Smooth muscle cell (in vitro differentiated cells): ENCODE measurements at regions not wholly inside any gene's neighbourhood (a gene's known extent, or its start where the extent isn't known, plus 50 kb on each side); places are given as distances from the start of the nearest gene placed in this dataset.

Experiments used
- DNase-seq: peaks from one replicate; lab custom pipeline; 2025; ENCODE audit not compliant: unreplicated experiment; lab: John Stamatoyannopoulos, UW
- H2AFZ ChIP-seq: fragments of 200-600 bp; sonication (generic); 2 replicates; pipeline ENCODE4 v1.6.0; 2016; ENCODE audit warnings: antibody characterized with exemption, low read depth, mild to moderate bottlenecking
- H3F3A ChIP-seq: fragments of 200-600 bp; sonication (generic); 2 replicates; pipeline ENCODE4 v1.6.0; 2017; ENCODE audit warnings: antibody characterized with exemption, low read depth
- H3K27ac ChIP-seq: fragments of 200-600 bp; sonication (generic); 2 replicates; pipeline ENCODE4 v1.5.1; 2016; ENCODE audit warnings: low read depth, mild to moderate bottlenecking
- H3K27me3 ChIP-seq: fragments of 200-600 bp; sonication (generic); 2 replicates; pipeline ENCODE4 v1.6.1; 2016; ENCODE audit warnings: low read depth, mild to moderate bottlenecking
- H3K36me3 ChIP-seq: fragments of 200-600 bp; sonication (generic); 2 replicates; pipeline ENCODE4 v1.5.1; 2016; ENCODE audit warnings: low read depth
- H3K4me1 ChIP-seq: fragments of 200-600 bp; sonication (generic); 2 replicates; pipeline ENCODE4 v1.5.1; 2016; ENCODE audit warnings: low read depth
- H3K4me2 ChIP-seq: fragments of 200-600 bp; sonication (generic); 2 replicates; pipeline ENCODE4 v1.6.0; 2016; ENCODE audit warnings: mild to moderate bottlenecking
- H3K4me3 ChIP-seq: fragments of 200-600 bp; sonication (generic); 2 replicates; pipeline ENCODE4 v1.5.1; 2016; ENCODE audit warnings: mild to moderate bottlenecking
- H3K79me2 ChIP-seq: fragments of 200-600 bp; sonication (generic); 2 replicates; pipeline ENCODE4 v1.6.0; 2016; ENCODE audit warnings: low read depth, mild to moderate bottlenecking
- H3K9ac ChIP-seq: fragments of 200-600 bp; sonication (generic); 2 replicates; pipeline ENCODE4 v1.6.0; 2016; ENCODE audit warnings: low read depth
- H3K9me3 ChIP-seq: fragments of 200-600 bp; sonication (generic); replicated peaks from 2 replicates; pipeline ENCODE4 v1.5.1; 2016; ENCODE audit warnings: low read depth
- H4K20me1 ChIP-seq: fragments of 200-600 bp; sonication (generic); 2 replicates; pipeline ENCODE4 v1.6.0; 2016; ENCODE audit warnings: low read depth
- CTCF ChIP-seq: fragments of 200-600 bp; sonication (generic); IDR thresholded peaks from 2 replicates; pipeline ENCODE4 v1.5.1; 2017; ENCODE audit warnings: borderline replicate concordance, mild to moderate bottlenecking, antibody characterized with exemption; ENCODE audit not compliant: insufficient read depth, poor library complexity, severe bottlenecking
- WGBS: methylation state at CpG from one replicate; pipeline ENCODE4 v1.1.7; 2016; ENCODE audit warnings: low lambda C conversion rate; 5-methylcytosine and 5-hydroxymethylcytosine counted together

- no peaks in the 10 kb centered on the region for H3K27me3 ChIP-seq
- no peaks in the 10 kb centered on the region for H3K36me3 ChIP-seq
- H3F3A ChIP-seq, result no peaks in the 10 kb centered on the region
- no peak overlapping the region for H3K27ac ChIP-seq
- H3K4me3 ChIP-seq, result no peak overlapping the region
- no peak overlapping the region for H3K4me2 ChIP-seq
- no peak overlapping the region for H2AFZ ChIP-seq
- peaks cover 9% of the 10 kb centered on the region for H3K4me1 ChIP-seq
- DNase-seq, result no peak
- 71% methylated on average over 1 of the region's 1 CpG for WGBS
- H4K20me1 ChIP-seq, result no peaks in the 10 kb centered on the region
- H3K79me2 ChIP-seq, result no peaks in the 10 kb centered on the region
- no peak for TF ChIP-seq CTCF
- no peak overlapping the region for H3K9ac ChIP-seq
- H3K9me3 ChIP-seq, result no peaks in the 10 kb centered on the region
Observed at GRCh38 chr5:87784311-87784710, 371.6 kb upstream of the CCNH start.

- H3K36me3 ChIP-seq, result no peaks in the 10 kb centered on the region
- no peak for DNase-seq
- no peaks in the 10 kb centered on the region for H4K20me1 ChIP-seq
- no peak for TF ChIP-seq CTCF
- no peak overlapping the region for H2AFZ ChIP-seq
- peaks cover under 1% of the 10 kb centered on the region for H3K4me1 ChIP-seq
- 82% methylated on average over 3 of the region's 3 CpGs for WGBS
- H3K9ac ChIP-seq, result no peak overlapping the region
- no peaks in the 10 kb centered on the region for H3K79me2 ChIP-seq
- H3F3A ChIP-seq, result no peaks in the 10 kb centered on the region
- no peaks in the 10 kb centered on the region for H3K9me3 ChIP-seq
- no peaks in the 10 kb centered on the region for H3K27me3 ChIP-seq
- H3K4me3 ChIP-seq, result no peak overlapping the region
- H3K4me2 ChIP-seq, result no peak overlapping the region
- no peak overlapping the region for H3K27ac ChIP-seq
Observed at GRCh38 chr5:87782916-87783315, 370.2 kb upstream of the CCNH start.

GRCh38 chr5:87781976-87782375, 369.2 kb upstream of the CCNH start:
- TF ChIP-seq CTCF, result no peak
- H3K9me3 ChIP-seq, result no peaks in the 10 kb centered on the region
- no peaks in the 10 kb centered on the region for H3K36me3 ChIP-seq
- 96% methylated on average over 2 of the region's 2 CpGs for WGBS
- no peaks in the 10 kb centered on the region for H4K20me1 ChIP-seq
- H3K79me2 ChIP-seq, result no peaks in the 10 kb centered on the region
- no peak overlapping the region for H2AFZ ChIP-seq
- no peak overlapping the region for H3K4me3 ChIP-seq
- DNase-seq, result no peak
- no peaks in the 10 kb centered on the region for H3F3A ChIP-seq
- no peaks in the 10 kb centered on the region for H3K27me3 ChIP-seq
- H3K4me2 ChIP-seq, result no peak overlapping the region
- no peaks in the 10 kb centered on the region for H3K4me1 ChIP-seq
- H3K9ac ChIP-seq, result no peak overlapping the region
- H3K27ac ChIP-seq, result no peak overlapping the region
